Hepatocyte (in vitro differentiated cells): ENCODE measurements at regions not wholly inside any gene's neighbourhood (a gene's known extent, or its start where the extent isn't known, plus 50 kb on each side); places are given as distances from the start of the nearest gene placed in this dataset.

Experiments used
- EZH2 ChIP-seq: fragments of 200-600 bp; sonication (generic); IDR thresholded peaks from 2 replicates; pipeline ENCODE4 v1.6.1; 2016; ENCODE audit warnings: antibody characterized with exemption, mild to moderate bottlenecking, borderline replicate concordance
- EZH2phosphoT487 ChIP-seq: fragments of 200-600 bp; sonication (generic); IDR thresholded peaks from one replicate; pipeline ENCODE4 v1.6.1; 2018; ENCODE audit warnings: antibody characterized with exemption, mild to moderate bottlenecking, low read depth, moderate library complexity; ENCODE audit not compliant: unreplicated experiment, severe bottlenecking

GRCh38 chr3:70120357-70120966 is 120.9 kb downstream of the SAMMSON start:
- TF ChIP-seq EZH2phosphoT487 (no peak), EZH2 (no peak)
